Naive B cell (primary cell): ENCODE measurements at regions not wholly inside any gene's neighbourhood (a gene's known extent, or its start where the extent isn't known, plus 50 kb on each side); places are given as distances from the start of the nearest gene placed in this dataset.
A peak's percentile ranks its signal among the peaks of the same experiment; 100 is the strongest.
"Not testable (repeated sequence)": the region's sequence is repeated elsewhere in the genome, so short reads cannot be mapped to it uniquely, and the experiment has no call there.

Experiments used
- ATAC-seq, 2 donors: fragments of 150-1000 bp; cut with Tn5 transposase; 2 replicates each; pipeline ENCODE4 v1.10.0; 2021; ENCODE audit warnings: low read depth in 2 of 2, mild to moderate bottlenecking in 2 of 2, moderate library complexity in 2 of 2
- DNase-seq: peaks from one replicate; pipeline ENCODE4 v3.0.0; 2022
- H3K27ac Mint-ChIP-seq, 6 donors: one replicate each; pipeline ENCODE4 v1.8.0; 2020 to 2022; ENCODE audit warnings: mild to moderate bottlenecking in 6 of 6, mixed read lengths in 6 of 6, moderate library complexity in 5 of 6, inconsistent platforms in 2 of 6
- H3K27me3 Mint-ChIP-seq, 3 donors: one replicate each; pipeline ENCODE4 v1.8.0; 2021 to 2022; ENCODE audit warnings: mixed read lengths in 3 of 3, mild to moderate bottlenecking in 1 of 3
- H3K36me3 Mint-ChIP-seq, 2 donors: one replicate each; pipeline ENCODE4 v1.8.0; 2020 to 2022; ENCODE audit warnings: mixed read lengths in 2 of 2, inconsistent platforms in 1 of 2, mild to moderate bottlenecking in 1 of 2
- H3K4me1 Mint-ChIP-seq, 3 donors: one replicate each; pipeline ENCODE4 v1.8.0; 2020 to 2022; ENCODE audit warnings: mixed read lengths in 3 of 3, inconsistent platforms in 1 of 3, mild to moderate bottlenecking in 1 of 3, moderate library complexity in 1 of 3
- H3K4me3 Mint-ChIP-seq, 8 donors: one replicate each; pipeline ENCODE4 v1.8.0; 2020 to 2022; ENCODE audit warnings: mild to moderate bottlenecking in 8 of 8, mixed read lengths in 8 of 8, moderate library complexity in 8 of 8, inconsistent platforms in 2 of 8
- H3K9me3 Mint-ChIP-seq, 7 donors: one replicate each; pipeline ENCODE4 v1.8.0; 2020 to 2022; ENCODE audit warnings: mixed read lengths in 7 of 7, mild to moderate bottlenecking in 5 of 7, inconsistent platforms in 2 of 7, moderate library complexity in 1 of 7

DNA sequence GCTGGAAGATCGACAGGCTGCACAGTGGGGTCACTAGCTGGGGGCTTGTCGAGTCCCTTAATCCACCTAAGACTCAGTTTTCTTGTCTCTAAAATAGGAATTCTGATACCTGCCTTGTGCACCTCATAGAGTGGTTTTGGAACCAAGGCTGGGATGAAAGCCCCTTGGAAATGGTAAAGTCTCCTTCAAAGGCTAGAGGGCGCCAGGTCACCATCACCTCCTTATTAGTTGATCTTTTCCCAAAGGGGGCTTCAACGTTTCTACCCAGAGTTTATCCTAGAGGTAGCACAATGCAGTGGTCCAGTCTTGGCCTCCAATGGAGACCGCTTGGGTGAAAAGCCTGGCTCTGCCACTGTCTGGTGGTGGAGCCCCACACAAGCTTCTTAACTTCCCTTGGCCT, 158.2 kb downstream of the AIPL1 start:
- Mint-ChIP-seq H3K9me3 (peaks cover 0 to 7% (median 0%) of the 10 kb centered on the region in 7 donors), H3K27me3 (peaks cover 14 to 36% (median 28%) of the 10 kb centered on the region in 3 donors), H3K4me3 (no peak overlapping the region), H3K36me3 (no peaks in the 10 kb centered on the region), H3K4me1 (no peaks in the 10 kb centered on the region), H3K27ac (no peak overlapping the region)
- DNase-seq (no peak), ATAC-seq (no peak)

DNA sequence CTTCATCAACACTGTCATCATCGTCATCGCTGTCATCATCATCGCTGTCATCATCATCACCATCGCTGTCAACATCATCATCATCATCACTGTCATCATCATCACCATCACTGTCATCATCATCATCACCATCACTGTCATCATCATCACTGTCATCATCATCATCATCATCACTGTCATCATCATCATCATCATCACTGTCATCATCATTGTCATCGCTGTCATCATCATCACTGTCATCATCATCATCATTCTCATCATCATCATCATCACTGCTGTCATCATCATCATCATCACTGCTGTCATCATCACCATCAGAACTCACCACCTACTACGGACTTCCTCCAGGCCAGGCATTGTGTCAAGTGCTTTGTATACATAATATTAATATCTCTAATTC, 160.6 kb downstream of the AIPL1 start:
- peaks cover 0 to 7% (median 3%) of the 10 kb centered on the region in 7 donors for H3K9me3 Mint-ChIP-seq
- H3K27ac Mint-ChIP-seq = no peak overlapping the region
- peaks cover 0 to 7% of the 10 kb centered on the region in 2 donors for H3K36me3 Mint-ChIP-seq
- no peak for DNase-seq
- H3K27me3 Mint-ChIP-seq = peaks cover 11 to 35% (median 23%) of the 10 kb centered on the region in 3 donors
- no peaks in the 10 kb centered on the region for H3K4me1 Mint-ChIP-seq
- no peak for ATAC-seq
- no peak overlapping the region for H3K4me3 Mint-ChIP-seq

DNA sequence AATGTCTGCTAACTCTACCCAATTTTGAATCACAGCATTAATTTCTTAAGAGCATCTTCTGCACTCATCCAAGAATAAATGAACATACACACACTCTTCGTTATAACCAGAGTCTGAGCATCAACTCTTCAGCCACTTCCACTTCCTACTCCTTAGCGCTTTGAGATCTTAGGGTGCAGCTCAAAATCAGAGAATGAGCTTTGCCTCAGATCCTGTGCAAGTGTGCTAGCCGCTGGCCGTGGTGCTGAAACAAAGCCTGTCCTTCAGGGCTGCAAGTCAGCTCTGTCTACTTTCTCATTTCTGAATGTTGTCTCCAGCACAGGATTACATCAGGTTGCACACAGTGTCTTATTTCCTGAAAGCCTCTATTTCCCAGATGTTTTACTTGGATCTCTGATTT, 165.4 kb downstream of the AIPL1 start:
- DNase-seq = no peak
- no peaks in the 10 kb centered on the region for H3K4me1 Mint-ChIP-seq
- H3K9me3 Mint-ChIP-seq = peaks cover 0 to 17% (median 5%) of the 10 kb centered on the region in 7 donors

DNA sequence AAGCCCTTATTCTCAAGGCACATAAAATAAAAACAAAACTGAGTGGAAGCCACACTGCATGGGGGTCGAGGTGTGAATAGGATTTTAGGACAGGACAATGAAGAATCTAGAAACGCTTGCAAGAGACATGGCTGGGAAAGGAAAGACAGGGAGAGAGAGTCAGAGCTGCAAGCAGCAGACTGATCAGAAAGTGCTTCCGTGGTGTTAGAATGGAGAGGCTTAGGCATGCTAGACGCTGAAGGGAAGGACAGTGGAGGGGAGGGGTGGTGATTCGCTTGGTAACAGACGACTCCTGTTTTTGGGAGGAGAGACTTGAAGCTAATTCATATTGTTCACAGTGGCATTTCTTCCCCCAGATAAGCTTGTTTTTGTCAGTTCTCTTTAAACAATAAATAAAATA, 173.5 kb downstream of the AIPL1 start:
- peaks cover 0 to 11% (median 2%) of the 10 kb centered on the region in 7 donors for H3K9me3 Mint-ChIP-seq
- no peak overlapping the region for H3K4me3 Mint-ChIP-seq
- H3K4me1 Mint-ChIP-seq = no peaks in the 10 kb centered on the region
- H3K36me3 Mint-ChIP-seq = peaks cover 0 to 10% of the 10 kb centered on the region in 2 donors
- DNase-seq = no peak
- H3K27ac Mint-ChIP-seq = no peak overlapping the region
- peaks cover 12 to 51% (median 39%) of the 10 kb centered on the region in 3 donors for H3K27me3 Mint-ChIP-seq
- ATAC-seq = no peak

More for the DNA sequence above, 165.4 kb downstream of the AIPL1 start:
- no peak for ATAC-seq
- peaks cover 5 to 7% of the 10 kb centered on the region in 2 donors for H3K36me3 Mint-ChIP-seq
- H3K27me3 Mint-ChIP-seq = peaks cover 8 to 21% (median 9%) of the 10 kb centered on the region in 3 donors
- H3K4me3 Mint-ChIP-seq = no peak overlapping the region
- no peak overlapping the region for H3K27ac Mint-ChIP-seq

DNA sequence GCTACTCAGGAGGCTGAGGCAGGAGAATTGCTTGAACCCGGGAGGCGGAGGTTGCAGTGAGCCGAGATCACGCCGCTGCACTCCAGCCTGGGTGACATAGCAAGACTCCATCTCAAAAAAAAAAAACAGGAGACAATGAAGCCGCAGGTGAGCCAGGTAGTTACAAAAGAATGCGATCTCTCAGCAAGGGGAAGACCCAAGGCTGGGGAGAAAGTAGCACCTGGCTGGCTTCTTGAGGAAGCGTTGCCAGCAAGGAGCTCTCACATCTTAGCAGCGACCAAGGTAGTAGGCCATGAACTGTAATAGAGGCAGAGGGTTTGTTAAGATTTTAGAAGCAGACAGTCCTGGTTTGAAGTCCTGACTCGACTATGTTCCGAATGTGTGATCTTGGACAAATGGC, 175.0 kb downstream of the AIPL1 start:
- H3K9me3 Mint-ChIP-seq = peaks cover 0 to 2% (median 0%) of the 10 kb centered on the region in 7 donors
- no peaks in the 10 kb centered on the region for H3K4me1 Mint-ChIP-seq
- H3K27me3 Mint-ChIP-seq = peaks cover 20 to 51% (median 46%) of the 10 kb centered on the region in 3 donors
- ATAC-seq = no peak
- peak overlapping the region in 1 of 6 donors; percentile 66 for H3K27ac Mint-ChIP-seq
- no peak for DNase-seq
- H3K4me3 Mint-ChIP-seq = no peak overlapping the region
- H3K36me3 Mint-ChIP-seq = peaks cover 0 to 4% of the 10 kb centered on the region in 2 donors

DNA sequence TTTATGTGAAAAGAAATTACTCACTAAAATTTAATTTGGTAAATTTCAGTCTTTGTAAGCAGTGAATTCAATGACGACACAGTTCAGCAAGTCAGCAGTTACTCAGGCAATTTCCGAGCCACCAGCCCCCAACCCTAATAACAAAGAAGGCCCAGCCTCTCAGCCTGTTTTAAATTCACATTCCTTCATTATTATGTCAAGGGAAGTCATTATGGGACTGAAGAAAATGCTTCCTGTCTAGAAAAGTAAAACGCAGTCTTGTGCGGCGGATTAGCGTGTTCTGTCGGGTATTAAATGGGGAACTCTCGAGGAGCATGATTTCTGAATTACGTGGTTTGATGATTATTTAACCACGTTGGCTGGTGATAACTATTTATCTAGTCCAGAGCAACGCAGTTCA, 177.6 kb downstream of the AIPL1 start:
- Mint-ChIP-seq H3K27me3 (peaks cover 24 to 46% (median 46%) of the 10 kb centered on the region in 3 donors), H3K27ac (no peak overlapping the region), H3K4me3 (no peak overlapping the region), H3K36me3 (peaks cover 0 to 4% of the 10 kb centered on the region in 2 donors), H3K4me1 (no peaks in the 10 kb centered on the region), H3K9me3 (peaks cover 0 to 2% (median 0%) of the 10 kb centered on the region in 7 donors)
- ATAC-seq = no peak
- no peak for DNase-seq

DNA sequence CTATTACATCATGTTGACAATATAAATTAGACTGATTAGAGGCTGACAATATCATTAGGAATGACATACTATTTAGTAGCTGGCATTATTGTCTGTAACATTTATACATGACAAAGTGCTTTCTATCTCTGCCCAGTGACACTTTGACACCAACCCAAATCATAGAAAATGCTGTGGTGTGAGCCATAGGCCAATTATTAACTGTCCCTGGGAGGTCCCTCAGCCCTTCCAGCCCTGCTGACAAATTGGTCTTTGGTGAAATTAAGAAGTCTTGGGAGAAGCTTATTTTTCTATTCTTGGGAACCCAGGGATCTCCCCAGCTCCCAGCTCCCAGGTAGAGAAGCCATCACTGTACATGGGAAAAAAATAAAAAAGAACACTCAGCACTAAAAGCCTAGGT, 179.6 kb downstream of the AIPL1 start:
- DNase-seq (no peak), ATAC-seq (no peak)
- Mint-ChIP-seq H3K4me1 (no peaks in the 10 kb centered on the region), H3K4me3 (no peak overlapping the region), H3K27me3 (peaks cover 24 to 32% (median 29%) of the 10 kb centered on the region in 3 donors), H3K27ac (no peak overlapping the region), H3K9me3 (peaks cover 0 to 3% (median 0%) of the 10 kb centered on the region in 7 donors), H3K36me3 (peaks cover 0 to 4% of the 10 kb centered on the region in 2 donors)

DNA sequence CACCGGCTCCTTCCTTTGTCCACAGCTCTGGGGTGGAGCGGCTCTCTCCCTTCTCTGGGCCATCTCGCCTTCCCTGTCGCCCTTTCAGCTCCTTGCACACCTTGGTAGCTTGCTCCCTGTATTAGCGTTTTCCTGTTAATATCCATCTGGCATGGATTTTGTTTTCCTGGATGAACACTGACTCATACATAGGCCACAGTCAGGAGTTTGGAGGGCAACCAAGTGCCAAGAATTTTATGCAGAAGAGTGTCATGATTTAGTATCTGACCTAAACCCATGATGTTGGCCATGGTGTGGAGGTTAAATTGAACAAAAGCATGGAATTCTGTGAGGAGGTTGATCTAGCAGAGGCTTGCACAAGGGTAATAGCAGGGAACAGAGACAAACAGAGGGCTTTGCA, 180.9 kb downstream of the AIPL1 start:
- DNase-seq = no peak
- no peaks in the 10 kb centered on the region for H3K4me1 Mint-ChIP-seq
- H3K36me3 Mint-ChIP-seq = peaks cover 0 to under 1% of the 10 kb centered on the region in 2 donors
- peaks cover 25 to 34% (median 27%) of the 10 kb centered on the region in 3 donors for H3K27me3 Mint-ChIP-seq
- peak overlapping the region in 1 of 6 donors; percentile 1 for H3K27ac Mint-ChIP-seq
- no peak overlapping the region for H3K4me3 Mint-ChIP-seq
- ATAC-seq = no peak
- H3K9me3 Mint-ChIP-seq = peaks cover 0 to 3% (median 0%) of the 10 kb centered on the region in 7 donors

DNA sequence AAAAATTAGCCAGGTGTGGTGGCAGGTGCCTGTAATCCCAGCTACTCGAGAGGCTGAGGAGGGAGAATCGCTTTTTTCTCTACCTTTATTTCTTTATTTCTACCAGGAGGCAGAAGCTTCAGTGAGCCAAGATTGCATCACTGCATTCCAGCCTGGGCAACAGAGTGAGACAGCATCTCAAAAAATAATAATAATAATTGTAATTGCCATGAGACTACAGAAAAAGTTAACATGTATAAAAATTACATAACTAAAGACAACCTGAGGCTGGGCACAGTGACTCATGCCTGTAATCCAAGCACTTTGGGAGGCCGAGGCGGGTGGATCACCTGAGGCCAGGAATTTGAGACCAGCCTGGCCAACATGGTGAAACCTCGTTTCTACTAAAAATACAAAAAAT, 181.5 kb downstream of the WSCD1 start:
- H3K27me3 Mint-ChIP-seq = peaks cover 18 to 22% (median 21%) of the 10 kb centered on the region in 3 donors
- H3K36me3 Mint-ChIP-seq, DNase-seq, H3K4me3 Mint-ChIP-seq, H3K9me3 Mint-ChIP-seq, H3K4me1 Mint-ChIP-seq, H3K27ac Mint-ChIP-seq, ATAC-seq: not testable (repeated sequence)

DNA sequence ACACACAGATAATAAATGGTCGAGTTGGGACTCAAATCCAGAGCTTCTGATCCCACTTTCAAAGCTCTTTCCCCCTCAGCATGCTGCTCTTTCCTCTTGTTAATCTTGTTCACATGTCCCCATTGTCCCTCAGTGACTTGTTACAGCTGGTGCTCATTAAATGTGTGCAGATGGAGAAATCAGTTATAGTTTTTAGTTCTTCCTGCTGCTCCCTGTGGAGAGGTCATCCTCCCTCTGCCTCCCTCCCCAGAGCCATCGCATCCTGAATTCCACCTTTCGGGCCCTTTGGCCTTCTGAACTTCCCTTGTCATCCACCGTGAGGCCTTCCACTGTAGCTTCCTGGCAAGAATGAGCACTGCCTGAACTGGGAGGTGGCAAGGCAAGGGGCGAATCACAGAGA, 179.6 kb downstream of the WSCD1 start:
- Mint-ChIP-seq H3K4me1 (no peaks in the 10 kb centered on the region), H3K27me3 (peaks cover 9 to 22% (median 15%) of the 10 kb centered on the region in 3 donors), H3K27ac (no peak overlapping the region), H3K4me3 (no peak overlapping the region), H3K36me3 (peaks cover 0 to 5% of the 10 kb centered on the region in 2 donors), H3K9me3 (peaks cover 0 to 3% (median 0%) of the 10 kb centered on the region in 7 donors)
- DNase-seq = no peak
- no peak for ATAC-seq

DNA sequence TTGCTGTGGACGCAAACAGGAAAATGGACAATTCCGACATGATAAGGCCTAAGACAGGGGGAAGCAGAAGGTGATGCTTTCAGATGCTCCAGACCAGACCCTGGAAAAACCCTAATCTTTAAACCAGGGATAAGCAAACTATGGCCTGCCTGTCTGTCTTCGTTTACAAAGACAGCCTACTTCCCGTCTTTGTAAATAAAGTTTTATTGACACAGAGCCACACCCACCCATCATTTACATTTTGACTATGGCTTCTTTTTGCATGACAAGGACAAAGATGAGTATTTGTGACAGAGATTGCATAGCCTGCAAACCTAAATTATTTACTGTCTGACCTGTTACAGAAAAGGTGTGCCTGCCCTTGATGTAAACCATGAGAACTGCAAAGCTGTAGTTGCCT, 177.9 kb downstream of the WSCD1 start:
- ATAC-seq (no peak), DNase-seq (no peak)
- Mint-ChIP-seq H3K27me3 (peaks cover 6 to 22% (median 6%) of the 10 kb centered on the region in 3 donors), H3K4me3 (no peak overlapping the region), H3K9me3 (peaks cover 0 to 3% (median 0%) of the 10 kb centered on the region in 7 donors), H3K27ac (no peak overlapping the region), H3K36me3 (peaks cover 0 to 5% of the 10 kb centered on the region in 2 donors), H3K4me1 (no peaks in the 10 kb centered on the region)

DNA sequence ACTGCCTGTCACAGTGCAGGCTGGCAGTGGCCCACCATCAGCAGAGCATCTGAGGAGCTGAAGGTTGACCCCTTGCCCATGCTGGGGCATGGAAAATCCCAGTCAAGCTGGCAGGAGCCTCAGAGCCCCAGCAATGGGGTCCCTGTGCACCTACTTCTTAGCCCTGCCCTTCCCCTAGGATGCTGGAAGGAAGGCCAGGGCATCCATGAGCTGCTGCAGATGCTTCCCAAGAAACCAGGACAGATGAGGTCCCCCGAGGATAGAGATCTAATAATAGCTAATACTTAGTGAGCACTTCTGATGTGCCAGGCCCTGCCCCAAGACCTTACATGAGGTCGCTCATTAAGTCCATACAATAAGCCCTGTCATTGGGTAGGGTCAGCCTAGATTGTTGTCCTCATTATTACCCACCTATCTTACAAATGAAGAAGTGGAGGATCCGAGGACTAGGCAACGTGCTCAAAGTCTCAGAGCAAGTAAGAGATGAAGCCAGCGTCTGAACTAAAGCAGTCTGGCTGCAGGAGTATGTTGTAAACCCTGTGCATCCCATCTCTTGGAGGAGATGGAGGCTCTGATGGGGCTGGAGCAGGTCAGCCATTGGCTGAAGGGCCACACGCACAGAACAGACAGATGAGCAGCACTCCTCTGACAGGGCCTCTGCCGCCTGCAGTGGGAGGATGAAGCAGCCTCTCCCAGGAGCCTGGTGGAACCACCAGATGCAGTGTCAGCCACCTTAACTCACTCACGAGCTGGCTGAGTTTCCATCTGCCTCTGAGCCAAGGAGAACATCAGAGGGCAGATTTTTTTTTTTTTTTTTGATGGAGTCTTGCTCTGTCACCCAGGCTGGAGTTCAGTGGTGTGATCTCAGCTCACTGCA, 175.4 kb downstream of the WSCD1 start:
- no peaks in the 10 kb centered on the region for H3K9me3 Mint-ChIP-seq
- DNase-seq (no peak), ATAC-seq (no peak)
- H3K4me3 Mint-ChIP-seq = no peak overlapping the region
- no peaks in the 10 kb centered on the region for H3K4me1 Mint-ChIP-seq
- H3K27me3 Mint-ChIP-seq = peaks cover 13 to 35% (median 17%) of the 10 kb centered on the region in 3 donors
- H3K36me3 Mint-ChIP-seq = peaks cover 0 to 5% of the 10 kb centered on the region in 2 donors
- H3K27ac Mint-ChIP-seq = no peak overlapping the region

DNA sequence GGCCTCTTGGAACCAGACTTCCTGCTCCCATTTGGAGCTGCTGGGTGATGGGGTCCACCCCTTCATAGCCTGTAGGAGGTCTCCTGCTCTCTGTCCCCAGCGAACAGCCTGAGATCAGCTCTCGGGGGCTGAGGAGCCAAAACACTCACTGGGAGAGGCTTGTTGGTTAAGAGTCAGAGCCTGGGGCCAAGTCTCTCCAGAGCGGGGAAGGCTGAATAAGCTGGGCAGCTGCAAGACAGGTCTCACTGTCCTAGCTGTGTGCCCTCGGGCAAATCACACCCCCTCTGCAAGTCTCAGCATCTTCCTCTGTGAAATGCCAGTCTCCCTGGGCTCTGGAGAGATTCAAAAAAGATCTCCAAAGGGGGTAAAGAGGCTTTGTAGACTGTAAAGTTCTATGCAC, 174.6 kb downstream of the WSCD1 start:
- no peak for ATAC-seq
- no peak overlapping the region for H3K27ac Mint-ChIP-seq
- no peak for DNase-seq
- H3K36me3 Mint-ChIP-seq = peaks cover 0 to 5% of the 10 kb centered on the region in 2 donors
- no peak overlapping the region for H3K4me3 Mint-ChIP-seq
- H3K4me1 Mint-ChIP-seq = no peaks in the 10 kb centered on the region
- H3K9me3 Mint-ChIP-seq = no peaks in the 10 kb centered on the region
- H3K27me3 Mint-ChIP-seq = peaks cover 20 to 38% (median 24%) of the 10 kb centered on the region in 3 donors

DNA sequence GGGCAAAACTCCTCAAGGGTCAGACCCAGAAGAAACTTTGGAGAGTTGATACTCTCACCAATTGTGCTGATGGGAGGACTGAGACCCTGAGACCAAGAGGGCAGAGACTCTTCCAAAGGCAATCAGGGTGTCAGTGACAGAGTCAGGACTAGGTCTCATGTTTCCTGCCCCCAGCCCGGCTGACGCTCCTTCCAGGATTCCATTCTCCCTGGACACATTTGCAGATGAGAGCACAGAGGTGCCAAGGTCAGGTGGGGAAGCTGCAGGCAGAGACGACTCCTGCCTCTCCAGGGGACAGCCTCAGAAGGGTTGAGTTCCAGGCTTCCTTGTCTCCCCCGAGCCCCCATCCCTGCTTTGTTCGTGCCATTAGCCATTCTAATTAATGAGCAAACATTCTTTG, 174.1 kb downstream of the WSCD1 start:
- Mint-ChIP-seq H3K27me3 (peaks cover 15 to 34% (median 30%) of the 10 kb centered on the region in 3 donors), H3K9me3 (no peaks in the 10 kb centered on the region), H3K4me1 (no peaks in the 10 kb centered on the region), H3K27ac (peak overlapping the region in 1 of 6 donors; percentile 67), H3K36me3 (peaks cover 0 to 5% of the 10 kb centered on the region in 2 donors), H3K4me3 (no peak overlapping the region)
- ATAC-seq (no peak), DNase-seq (no peak)
